Transverse colon (tissue), 4 donors: ENCODE measurements at regions not wholly inside any gene's neighbourhood (a gene's known extent, or its start where the extent isn't known, plus 50 kb on each side); places are given as distances from the start of the nearest gene placed in this dataset.
"Not testable (repeated sequence)": the region's sequence is repeated elsewhere in the genome, so short reads cannot be mapped to it uniquely, and the experiment has no call there.

Source experiments
- DNase-seq: peaks from one replicate; pipeline ENCODE4 v3.0.0-alpha.2; 2019
- H3K27ac ChIP-seq, 4 donors: fragments of 200-600 bp; sonication (generic); 2 replicates each; pipeline ENCODE4 v1.5.1; 2016 to 2018; ENCODE audit warnings: inconsistent platforms in 4 of 4
- H3K27me3 ChIP-seq: fragments of 200-600 bp; sonication (generic); 2 replicates; pipeline ENCODE4 v1.5.1; 2017; ENCODE audit warnings: inconsistent platforms
- H3K36me3 ChIP-seq, 4 donors: fragments of 200-600 bp; sonication (generic); 2 replicates each; pipeline ENCODE4 v1.5.1; 2017 to 2019; ENCODE audit warnings: inconsistent platforms in 4 of 4
- H3K4me1 ChIP-seq, 4 donors: fragments of 200-600 bp; sonication (generic); 2 replicates each; pipeline ENCODE4 v1.5.1; 2017 to 2020; ENCODE audit warnings: inconsistent platforms in 4 of 4
- H3K4me3 ChIP-seq, 4 donors: fragments of 200-600 bp; sonication (generic); 1 replicate in 1 of 4; 2 replicates in 3 of 4; pipeline versions ENCODE4 v1.5.1 to v1.6.1; 2017 to 2019; ENCODE audit warnings: inconsistent platforms in 4 of 4
- H3K9me3 ChIP-seq, 2 donors: fragments of 200-600 bp; sonication (generic); 2 replicates each; pipeline ENCODE4 v1.5.1; 2017 to 2019; ENCODE audit warnings: inconsistent platforms in 2 of 2
- EP300 ChIP-seq: sonication (generic); formaldehyde crosslinking; IDR thresholded peaks from one replicate; pipeline ENCODE4 v1.6.1; 2017; ENCODE audit warnings: antibody characterized with exemption, low read depth
- POLR2A ChIP-seq: fragments of 450-650 bp; IDR thresholded peaks from one replicate; pipeline ENCODE4 v1.6.1; 2016; ENCODE audit warnings: antibody characterized with exemption, mild to moderate bottlenecking, moderate library complexity
- POLR2AphosphoS5 ChIP-seq, 3 donors: sonication (generic); formaldehyde crosslinking; IDR thresholded peaks; one replicate each; pipeline ENCODE4 v1.6.1; 2016; ENCODE audit warnings: antibody characterized with exemption in 3 of 3
- WGBS, 2 donors: methylation state at CpG; one replicate each; pipeline ENCODE4 v1.1.5; 2018; ENCODE audit warnings: low coverage in 1 of 2; 5-methylcytosine and 5-hydroxymethylcytosine counted together
- in situ Hi-C, 4 donors: fragments of 200-750 bp; cut with MboI; loops; one replicate each; pipeline versions ENCODE4 v1.15.0 to v1.15.1; 2017; ENCODE audit warnings: low sequenced_read_pairs in 3 of 4, low pct_ligation_motif_present in 1 of 4, low pct_unique_long_range_greater_than_20kb in 1 of 4
- intact Hi-C: fragments of 100-400 bp; cut with DNase I; formaldehyde crosslinking; loops from one replicate; pipeline ENCODE4 v1.15.1; 2023; ENCODE audit warnings: low total_unique reads
- TF ChIP-seq, protein P1 (sequence below), 5 experiments: fragments of 200-600 bp in 3 of 5; fragments of 450-650 bp in 2 of 5; sonication (generic) in 3 of 5; IDR thresholded peaks; 1 replicate in 2 of 5; 2 replicates in 3 of 5; pipeline ENCODE4 v1.5.1; 2016 to 2017; ENCODE audit warnings: antibody characterized with exemption in 5 of 5, inconsistent platforms in 3 of 5, mild to moderate bottlenecking in 2 of 5, moderate library complexity in 1 of 5

DNA sequence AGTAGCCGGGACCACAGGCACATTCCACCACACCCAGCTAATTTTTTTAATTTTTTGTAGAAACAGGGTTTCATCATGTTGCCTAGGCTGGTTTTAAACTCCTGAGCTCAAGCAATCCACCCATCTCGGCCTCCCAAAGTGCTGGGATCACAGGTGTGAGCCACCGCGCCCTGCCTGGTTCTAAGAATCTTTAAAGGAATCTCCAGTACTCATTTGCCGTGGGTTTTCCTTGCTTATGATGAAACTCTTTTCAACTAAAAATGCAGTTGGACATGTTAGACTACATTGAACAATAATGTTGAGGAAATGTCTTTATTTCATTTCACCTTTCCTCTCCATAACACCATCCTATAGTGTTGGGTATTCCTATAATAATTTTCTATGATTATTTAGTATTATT lies 121.6 kb downstream of the ZNF281 start:
- no peak for DNase-seq
- intact Hi-C loops (no loop called here), in situ Hi-C loops (loop anchor here (10.0 to 25.0 kb wide), 2 partner anchors 197 to 199 kb away; no protein-coding TSS in a partner anchor)
- Histone ChIP-seq H3K9me3 (no peaks in the 10 kb centered on the region), H3K27me3 (no peaks in the 10 kb centered on the region), H3K36me3 (no peaks in the 10 kb centered on the region), H3K4me3 (no peak overlapping the region), H3K27ac (no peak overlapping the region), H3K4me1 (no peaks in the 10 kb centered on the region)
- TF ChIP-seq POLR2AphosphoS5 (IDR thresholded peaks at IDR 0.05) (no peak), EP300 (no peak), POLR2A (no peak)
- TF ChIP-seq, protein P1, sequence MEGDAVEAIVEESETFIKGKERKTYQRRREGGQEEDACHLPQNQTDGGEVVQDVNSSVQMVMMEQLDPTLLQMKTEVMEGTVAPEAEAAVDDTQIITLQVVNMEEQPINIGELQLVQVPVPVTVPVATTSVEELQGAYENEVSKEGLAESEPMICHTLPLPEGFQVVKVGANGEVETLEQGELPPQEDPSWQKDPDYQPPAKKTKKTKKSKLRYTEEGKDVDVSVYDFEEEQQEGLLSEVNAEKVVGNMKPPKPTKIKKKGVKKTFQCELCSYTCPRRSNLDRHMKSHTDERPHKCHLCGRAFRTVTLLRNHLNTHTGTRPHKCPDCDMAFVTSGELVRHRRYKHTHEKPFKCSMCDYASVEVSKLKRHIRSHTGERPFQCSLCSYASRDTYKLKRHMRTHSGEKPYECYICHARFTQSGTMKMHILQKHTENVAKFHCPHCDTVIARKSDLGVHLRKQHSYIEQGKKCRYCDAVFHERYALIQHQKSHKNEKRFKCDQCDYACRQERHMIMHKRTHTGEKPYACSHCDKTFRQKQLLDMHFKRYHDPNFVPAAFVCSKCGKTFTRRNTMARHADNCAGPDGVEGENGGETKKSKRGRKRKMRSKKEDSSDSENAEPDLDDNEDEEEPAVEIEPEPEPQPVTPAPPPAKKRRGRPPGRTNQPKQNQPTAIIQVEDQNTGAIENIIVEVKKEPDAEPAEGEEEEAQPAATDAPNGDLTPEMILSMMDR (IDR thresholded peaks at IDR 0.05) = no peak
- WGBS, 2 donors = 88 to 91% methylated on average over 4 to 5 of the region's 5 CpGs

DNA sequence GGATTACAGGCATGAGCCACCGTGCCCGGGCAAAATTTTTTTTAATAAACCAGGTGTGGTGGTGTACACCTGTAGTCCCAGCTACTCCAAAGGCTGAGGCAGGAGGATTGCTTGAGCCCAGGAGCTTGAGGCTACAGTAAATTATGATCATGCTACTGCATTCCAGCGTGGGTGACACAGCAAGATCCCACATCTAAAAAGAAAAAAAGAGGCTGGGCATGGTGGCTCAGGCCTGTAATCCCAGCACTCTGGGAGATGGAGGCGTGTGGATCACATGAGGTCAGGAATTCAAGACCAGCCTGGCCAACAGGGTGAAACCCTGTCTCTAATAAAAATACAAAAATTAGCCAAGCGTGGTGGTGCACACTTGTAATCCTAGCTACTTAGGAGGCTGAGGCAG lies 125.6 kb downstream of the ZNF281 start:
- intact Hi-C loops, H3K4me3 ChIP-seq, H3K9me3 ChIP-seq, H3K36me3 ChIP-seq, H3K4me1 ChIP-seq, DNase-seq, H3K27me3 ChIP-seq, H3K27ac ChIP-seq: not testable (repeated sequence)
- WGBS, 2 donors = 98 to 100% methylated on average over 3 to 5 of the region's 5 CpGs
- in situ Hi-C loops = loop anchor here (10.0 to 25.0 kb wide), 2 partner anchors 201 to 203 kb away; no protein-coding TSS in a partner anchor

DNA sequence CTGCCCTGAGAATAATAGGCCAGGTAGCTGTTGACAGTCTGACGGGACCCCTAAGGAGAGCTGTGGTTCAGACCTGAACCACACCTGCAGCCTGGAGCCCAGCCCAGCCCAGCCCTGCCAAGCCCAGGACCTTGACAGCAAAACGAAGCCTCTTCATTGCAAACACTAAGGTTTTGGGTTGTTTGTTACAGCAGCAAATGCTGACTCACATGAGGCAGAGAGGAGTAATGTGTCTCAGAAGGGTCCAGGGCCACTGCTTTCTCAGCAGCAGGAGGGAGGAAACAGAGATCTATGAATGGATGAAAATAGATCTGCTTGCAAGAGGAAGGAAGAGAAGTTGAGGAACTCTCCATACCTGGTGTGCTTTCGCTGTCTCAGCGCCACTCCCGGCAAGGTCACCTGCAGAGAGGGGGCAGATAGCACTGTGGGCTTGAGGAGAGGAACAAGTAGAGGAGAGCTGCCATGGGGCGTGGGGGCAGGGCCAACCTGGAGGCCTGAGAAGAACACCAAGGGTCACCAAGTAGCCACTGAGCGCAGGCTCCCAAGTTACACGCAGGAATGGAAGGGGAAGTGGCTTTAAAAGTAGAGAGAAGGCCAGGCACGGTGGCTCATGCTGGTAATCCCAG lies 127.2 kb downstream of the ZNF281 start:
- WGBS, 2 donors = 88% methylated on average over 9 of the region's 9 CpGs; no CpG with 5 or more reads in 1 of the 2 donors
- in situ Hi-C loops = loop anchor here (10.0 to 25.0 kb wide), 2 partner anchors 202 to 205 kb away; no protein-coding TSS in a partner anchor
- H3K4me1 ChIP-seq = no peaks in the 10 kb centered on the region

DNA sequence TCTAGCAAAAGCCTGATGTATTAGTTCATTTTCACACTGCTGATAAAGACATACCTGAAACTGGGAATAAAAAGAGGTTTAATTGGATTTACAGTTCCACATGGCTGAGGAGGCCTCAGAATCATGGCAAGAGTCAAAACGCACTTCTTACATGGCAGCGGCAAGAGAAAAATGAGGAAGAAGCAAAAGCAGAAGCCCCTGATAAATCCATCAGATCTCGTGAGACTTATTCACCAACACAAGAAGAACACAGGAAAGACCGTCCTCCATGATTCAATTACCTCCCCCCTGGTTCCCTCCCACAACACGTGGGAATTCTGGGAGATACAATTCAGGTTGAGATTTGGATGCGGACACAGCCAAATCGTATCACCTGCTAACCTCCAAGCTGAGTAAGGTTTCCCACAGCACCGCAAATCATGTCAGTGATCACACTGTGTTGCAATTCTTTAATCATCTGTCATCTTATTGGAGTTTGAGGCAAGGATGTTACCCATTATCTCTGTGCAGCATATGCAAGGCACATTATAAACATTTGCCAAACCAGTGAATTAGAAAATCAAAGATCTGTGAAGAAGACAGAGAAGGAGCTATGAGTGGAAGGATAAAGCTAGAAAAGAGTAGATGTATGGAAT lies 128.5 kb downstream of the ZNF281 start:
- H3K27ac ChIP-seq = no peak overlapping the region
- intact Hi-C loops = no loop called here
- in situ Hi-C loops = loop anchor here (10.0 to 25.0 kb wide), 2 partner anchors 203 to 206 kb away; no protein-coding TSS in a partner anchor
- H3K4me3 ChIP-seq = no peak overlapping the region
- no peak for DNase-seq
- H3K4me1 ChIP-seq = no peaks in the 10 kb centered on the region
- TF ChIP-seq POLR2A (no peak), EP300 (no peak), POLR2AphosphoS5 (IDR thresholded peaks at IDR 0.05) (no peak)
- TF ChIP-seq, protein P1 (IDR thresholded peaks at IDR 0.05) = no peak
- H3K36me3 ChIP-seq = no peaks in the 10 kb centered on the region
- no peaks in the 10 kb centered on the region for H3K9me3 ChIP-seq
- 92% methylated on average over 8 of the region's 8 CpGs; no CpG with 5 or more reads in 1 of the 2 donors for WGBS, 2 donors
- H3K27me3 ChIP-seq = no peaks in the 10 kb centered on the region

More for the DNA sequence above, 127.2 kb downstream of the ZNF281 start:
- intact Hi-C loops = no loop called here
- Histone ChIP-seq H3K27me3 (no peaks in the 10 kb centered on the region), H3K27ac (no peak overlapping the region), H3K9me3 (no peaks in the 10 kb centered on the region), H3K4me3 (no peak overlapping the region), H3K36me3 (no peaks in the 10 kb centered on the region)
- no peak for DNase-seq
- TF ChIP-seq POLR2A (no peak), POLR2AphosphoS5 (IDR thresholded peaks at IDR 0.05) (no peak), EP300 (no peak)
- TF ChIP-seq, protein P1 (IDR thresholded peaks at IDR 0.05) = no peak
